Testis (tissue), 2 donors: ENCODE measurements at regions not wholly inside any gene's neighbourhood (a gene's known extent, or its start where the extent isn't known, plus 50 kb on each side); places are given as distances from the start of the nearest gene placed in this dataset.
A peak's percentile ranks its signal among the peaks of the same experiment; 100 is the strongest.

Experiments used
- DNase-seq: peaks from one replicate; pipeline ENCODE4 v3.0.0-alpha.2; 2019
- H3K27ac ChIP-seq, 2 donors: fragments of 200-600 bp; sonication (generic); one replicate each; pipeline ENCODE4 v1.5.1; 2019
- H3K27me3 ChIP-seq: fragments of 200-600 bp; sonication (generic); one replicate; pipeline ENCODE4 v1.5.1; 2019
- H3K36me3 ChIP-seq: fragments of 200-600 bp; sonication (generic); one replicate; pipeline ENCODE4 v1.5.1; 2017; ENCODE audit warnings: low read depth; ENCODE audit errors: missing control alignments
- H3K4me1 ChIP-seq: fragments of 200-600 bp; sonication (generic); one replicate; pipeline ENCODE4 v1.5.1; 2019
- H3K4me3 ChIP-seq, 2 donors: fragments of 200-600 bp; sonication (generic); one replicate each; pipeline ENCODE4 v1.5.1; 2017 to 2019
- H3K9me3 ChIP-seq: fragments of 200-600 bp; sonication (generic); one replicate; pipeline ENCODE4 v1.5.1; 2017
- POLR2A ChIP-seq: fragments of 450-650 bp; IDR thresholded peaks from one replicate; pipeline ENCODE4 v1.6.1; 2017; ENCODE audit warnings: antibody characterized with exemption, mild to moderate bottlenecking, moderate library complexity
- WGBS, 2 donors: methylation state at CpG; one replicate each; pipeline ENCODE4 v1.1.5; 2018; 5-methylcytosine and 5-hydroxymethylcytosine counted together
- intact Hi-C: fragments of 100-400 bp; cut with DNase I; formaldehyde crosslinking; loops from one replicate; pipeline ENCODE4 v1.15.1; 2023; ENCODE audit warnings: low total_unique reads
- TF ChIP-seq, protein P1 (sequence below), 3 experiments: fragments of 450-650 bp in 2 of 3; fragments of 200-600 bp in 1 of 3; sonication (generic) in 1 of 3; IDR thresholded peaks; one replicate each; pipeline ENCODE4 v1.5.1; 2016 to 2019; ENCODE audit warnings: antibody characterized with exemption in 3 of 3, mild to moderate bottlenecking in 2 of 3, moderate library complexity in 1 of 3

DNA sequence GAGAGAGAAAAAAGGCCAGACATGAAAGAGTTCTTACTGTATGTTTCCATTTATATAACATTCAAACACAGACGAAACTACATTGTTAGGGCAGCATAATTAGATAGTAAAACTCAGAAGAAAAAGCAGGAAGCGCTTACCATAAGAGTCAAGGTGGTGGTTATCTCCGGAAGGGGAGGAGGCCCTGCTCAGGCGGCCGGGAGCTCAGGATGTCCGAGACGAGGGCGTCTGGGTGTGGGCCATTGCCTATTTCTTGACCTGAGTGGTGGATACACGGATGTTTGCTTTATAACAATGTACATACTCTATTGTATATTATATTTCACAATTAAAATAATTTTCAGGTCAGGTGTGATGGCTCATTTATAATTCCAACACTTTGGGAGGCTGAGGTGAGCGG, 80.9 kb upstream of the COL5A1 start:
- WGBS, 2 donors, result 76 to 77% methylated on average over 10 of the region's 10 CpGs
- TF ChIP-seq, protein P1, sequence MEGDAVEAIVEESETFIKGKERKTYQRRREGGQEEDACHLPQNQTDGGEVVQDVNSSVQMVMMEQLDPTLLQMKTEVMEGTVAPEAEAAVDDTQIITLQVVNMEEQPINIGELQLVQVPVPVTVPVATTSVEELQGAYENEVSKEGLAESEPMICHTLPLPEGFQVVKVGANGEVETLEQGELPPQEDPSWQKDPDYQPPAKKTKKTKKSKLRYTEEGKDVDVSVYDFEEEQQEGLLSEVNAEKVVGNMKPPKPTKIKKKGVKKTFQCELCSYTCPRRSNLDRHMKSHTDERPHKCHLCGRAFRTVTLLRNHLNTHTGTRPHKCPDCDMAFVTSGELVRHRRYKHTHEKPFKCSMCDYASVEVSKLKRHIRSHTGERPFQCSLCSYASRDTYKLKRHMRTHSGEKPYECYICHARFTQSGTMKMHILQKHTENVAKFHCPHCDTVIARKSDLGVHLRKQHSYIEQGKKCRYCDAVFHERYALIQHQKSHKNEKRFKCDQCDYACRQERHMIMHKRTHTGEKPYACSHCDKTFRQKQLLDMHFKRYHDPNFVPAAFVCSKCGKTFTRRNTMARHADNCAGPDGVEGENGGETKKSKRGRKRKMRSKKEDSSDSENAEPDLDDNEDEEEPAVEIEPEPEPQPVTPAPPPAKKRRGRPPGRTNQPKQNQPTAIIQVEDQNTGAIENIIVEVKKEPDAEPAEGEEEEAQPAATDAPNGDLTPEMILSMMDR (IDR thresholded peaks at IDR 0.05), result no peak
- TF ChIP-seq POLR2A, result no peak
- H3K27me3 ChIP-seq, result no peaks in the 10 kb centered on the region
- DNase-seq, result no peak
- H3K4me3 ChIP-seq, result no peak overlapping the region
- no peaks in the 10 kb centered on the region for H3K4me1 ChIP-seq
- no peaks in the 10 kb centered on the region for H3K9me3 ChIP-seq
- H3K27ac ChIP-seq, result no peak overlapping the region
- H3K36me3 ChIP-seq, result no peaks in the 10 kb centered on the region
- intact Hi-C loops, result no loop called here

DNA sequence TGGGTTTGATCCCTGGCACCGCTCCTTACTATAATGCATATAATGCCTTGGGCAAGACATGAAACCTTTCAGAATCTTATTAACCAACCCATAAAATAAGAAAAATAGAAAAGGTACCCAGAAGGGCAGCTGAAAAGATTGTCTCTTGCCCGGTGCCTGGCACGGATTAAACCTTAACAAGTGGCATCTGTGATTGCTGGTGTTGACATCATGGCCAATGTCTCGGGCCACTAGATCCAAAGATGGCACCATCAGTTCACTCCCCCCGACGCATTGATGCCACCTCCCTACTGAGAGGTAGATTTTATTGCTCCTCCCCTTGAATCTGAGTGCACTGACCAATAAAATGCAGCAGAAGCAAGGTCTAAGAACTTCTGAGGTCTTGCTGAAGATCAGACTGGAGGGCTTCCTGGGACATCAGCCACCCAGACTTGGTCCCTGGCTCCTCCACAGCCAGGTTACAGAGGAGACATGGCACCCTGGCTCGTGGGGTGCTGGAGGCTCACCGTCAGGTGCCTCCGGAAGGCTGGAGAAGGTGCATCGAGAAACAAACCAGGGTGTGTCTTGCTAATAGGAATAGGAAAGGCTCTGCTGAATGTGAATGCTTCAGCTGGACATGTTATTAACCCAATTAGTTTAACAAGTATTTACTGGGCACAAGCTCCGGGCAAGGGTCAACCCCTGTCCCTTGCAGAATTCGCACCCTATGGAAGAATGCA, 80.0 kb upstream of the COL5A1 start:
- no peaks in the 10 kb centered on the region for H3K9me3 ChIP-seq
- 89 to 94% methylated on average over 12 of the region's 12 CpGs for WGBS, 2 donors
- DNase-seq, result peak; percentile 2
- H3K4me1 ChIP-seq, result no peaks in the 10 kb centered on the region
- H3K36me3 ChIP-seq, result no peaks in the 10 kb centered on the region
- TF ChIP-seq POLR2A, result no peak
- TF ChIP-seq, protein P1 (IDR thresholded peaks at IDR 0.05), result no peak
- no peaks in the 10 kb centered on the region for H3K27me3 ChIP-seq
- intact Hi-C loops, result no loop called here
- H3K27ac ChIP-seq, result no peak overlapping the region
- no peak overlapping the region for H3K4me3 ChIP-seq

DNA sequence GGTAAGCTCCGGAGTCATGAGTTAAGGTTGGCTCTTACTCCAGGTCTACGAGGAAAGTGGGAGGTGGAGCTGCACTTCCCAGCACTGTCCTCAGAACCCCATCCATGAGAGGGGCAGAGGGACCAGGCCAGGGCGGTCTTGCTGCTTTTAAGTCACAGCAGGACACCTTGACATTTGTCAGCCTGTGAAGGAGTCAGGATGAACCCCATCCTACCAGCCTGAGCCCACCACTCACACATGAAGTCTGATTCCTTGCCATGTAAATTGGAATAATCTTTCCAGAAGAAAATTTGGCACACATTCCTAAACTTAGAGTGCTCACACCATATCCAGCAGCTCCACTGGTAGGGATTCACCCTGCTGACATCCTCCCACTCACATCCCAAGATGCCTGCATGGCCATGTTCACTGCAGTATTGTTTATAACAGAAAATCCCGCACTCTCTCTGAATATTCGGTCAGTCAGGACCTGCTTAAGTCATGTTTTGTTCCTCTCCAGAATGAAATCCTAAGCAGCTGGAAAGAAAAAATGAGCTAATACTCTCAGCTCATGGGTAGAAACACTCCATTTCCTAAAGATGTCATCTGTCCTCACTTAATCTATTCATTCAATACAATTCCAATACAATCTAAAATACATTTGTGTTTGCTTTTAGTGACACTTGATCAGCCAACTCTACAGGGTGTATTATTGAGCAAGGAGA, 79.3 kb upstream of the COL5A1 start:
- WGBS, 2 donors, result 89 to 94% methylated on average over 4 to 5 of the region's 5 CpGs
- no peak overlapping the region for H3K4me3 ChIP-seq
- H3K36me3 ChIP-seq, result no peaks in the 10 kb centered on the region
- DNase-seq, result peak; percentile 4
- no peak overlapping the region for H3K27ac ChIP-seq
- no peaks in the 10 kb centered on the region for H3K9me3 ChIP-seq
- no peaks in the 10 kb centered on the region for H3K4me1 ChIP-seq
- intact Hi-C loops, result no loop called here
- no peaks in the 10 kb centered on the region for H3K27me3 ChIP-seq
- no peak for TF ChIP-seq POLR2A
- TF ChIP-seq, protein P1 (IDR thresholded peaks at IDR 0.05), result no peak

DNA sequence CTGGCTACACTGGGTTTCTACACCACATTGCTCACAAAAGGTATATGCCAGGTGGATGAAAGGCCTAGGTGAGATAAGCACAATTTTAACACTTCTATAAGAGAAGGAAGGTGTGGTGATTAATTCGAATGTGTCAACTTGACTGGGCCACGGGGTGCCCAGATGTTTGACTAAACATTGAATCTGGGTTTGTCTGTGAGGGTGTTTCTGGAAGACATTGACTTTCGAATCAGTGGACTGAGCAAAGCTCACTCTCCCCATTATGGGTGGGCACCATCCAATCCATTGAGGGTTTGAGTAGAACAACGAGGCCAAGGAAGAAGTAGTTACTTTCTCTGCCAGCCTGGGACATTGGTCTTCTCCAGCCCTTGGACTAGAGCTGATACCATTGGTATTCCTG, 78.2 kb upstream of the COL5A1 start:
- Histone ChIP-seq H3K9me3 (no peaks in the 10 kb centered on the region), H3K27me3 (no peaks in the 10 kb centered on the region), H3K4me3 (no peak overlapping the region), H3K36me3 (no peaks in the 10 kb centered on the region), H3K4me1 (no peaks in the 10 kb centered on the region), H3K27ac (no peak overlapping the region)
- TF ChIP-seq, protein P1 (IDR thresholded peaks at IDR 0.05), result no peak
- TF ChIP-seq POLR2A, result no peak
- intact Hi-C loops, result no loop called here
- WGBS, 2 donors, result 93 to 95% methylated on average over 4 of the region's 4 CpGs
- DNase-seq, result no peak
